ENCODE measurements at regions not wholly inside any gene's neighbourhood (a gene's known extent, or its start where the extent isn't known, plus 50 kb on each side); places are given as distances from the start of the nearest gene placed in this dataset.
"Not testable (repeated sequence)": the region's sequence is repeated elsewhere in the genome, so short reads cannot be mapped to it uniquely, and the experiment has no call there.

DNA sequence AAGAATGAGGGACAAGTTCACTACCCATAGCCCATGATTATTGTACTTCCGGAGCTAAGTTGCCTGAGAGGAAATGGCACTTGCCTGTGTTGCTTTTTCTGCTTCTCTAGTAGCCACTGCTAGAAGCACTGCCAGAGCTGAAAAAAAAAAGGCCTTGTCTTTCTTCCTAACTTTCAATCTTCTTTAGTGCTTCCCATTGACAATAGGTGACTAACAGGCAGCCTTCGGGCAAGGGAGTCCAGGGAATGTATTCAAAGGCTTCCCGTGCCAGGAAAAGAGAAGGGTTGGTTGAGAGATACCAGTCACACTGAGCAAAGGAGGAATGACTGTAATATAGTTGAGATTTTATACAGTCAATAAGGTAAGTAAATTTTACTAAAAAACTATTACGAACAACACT, 242.0 kb downstream of the CALCRL start:
- no peak for DNase-seq (ENCODE audit: low spot score)

DNA sequence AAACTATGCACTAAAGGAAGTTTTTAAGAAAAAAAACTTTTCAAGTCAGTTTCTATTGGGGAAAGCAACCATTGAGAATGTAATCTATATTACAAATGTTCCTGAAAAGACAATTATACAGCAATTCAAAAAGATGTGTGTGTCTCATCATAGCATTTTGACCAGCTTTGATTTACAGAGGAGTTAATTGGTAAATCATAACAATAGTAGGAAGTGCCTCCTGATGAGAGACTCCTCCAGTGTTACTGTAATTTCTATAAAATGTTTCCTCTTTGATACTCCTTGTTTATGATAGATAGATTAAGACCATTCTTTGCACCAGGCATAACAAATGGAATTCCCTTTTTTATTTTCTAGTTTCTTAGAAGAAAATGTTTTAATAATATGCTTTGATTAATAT, 249.9 kb downstream of the CALCRL start:
- no peak for DNase-seq (ENCODE audit: low spot score)

DNA sequence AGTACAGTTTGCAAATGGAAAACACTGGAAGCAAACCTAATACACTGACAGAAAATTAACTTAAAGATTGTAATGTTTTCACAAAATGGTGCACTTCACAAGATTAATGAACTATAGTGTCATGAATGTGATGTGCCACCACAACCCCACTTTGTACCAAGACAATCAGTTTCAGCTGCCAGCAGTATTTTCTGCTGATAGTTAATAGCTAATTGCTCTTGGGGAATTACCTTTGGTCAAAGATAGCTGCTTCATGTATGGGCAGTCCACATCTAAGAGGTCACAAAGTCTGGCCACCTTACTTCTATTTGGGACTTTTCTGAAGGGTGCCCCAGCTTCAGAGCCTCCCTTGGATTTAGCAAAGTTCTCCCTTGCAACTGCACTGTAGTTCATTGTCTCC, 254.0 kb downstream of the CALCRL start:
- no peak for DNase-seq (ENCODE audit: low spot score)

DNA sequence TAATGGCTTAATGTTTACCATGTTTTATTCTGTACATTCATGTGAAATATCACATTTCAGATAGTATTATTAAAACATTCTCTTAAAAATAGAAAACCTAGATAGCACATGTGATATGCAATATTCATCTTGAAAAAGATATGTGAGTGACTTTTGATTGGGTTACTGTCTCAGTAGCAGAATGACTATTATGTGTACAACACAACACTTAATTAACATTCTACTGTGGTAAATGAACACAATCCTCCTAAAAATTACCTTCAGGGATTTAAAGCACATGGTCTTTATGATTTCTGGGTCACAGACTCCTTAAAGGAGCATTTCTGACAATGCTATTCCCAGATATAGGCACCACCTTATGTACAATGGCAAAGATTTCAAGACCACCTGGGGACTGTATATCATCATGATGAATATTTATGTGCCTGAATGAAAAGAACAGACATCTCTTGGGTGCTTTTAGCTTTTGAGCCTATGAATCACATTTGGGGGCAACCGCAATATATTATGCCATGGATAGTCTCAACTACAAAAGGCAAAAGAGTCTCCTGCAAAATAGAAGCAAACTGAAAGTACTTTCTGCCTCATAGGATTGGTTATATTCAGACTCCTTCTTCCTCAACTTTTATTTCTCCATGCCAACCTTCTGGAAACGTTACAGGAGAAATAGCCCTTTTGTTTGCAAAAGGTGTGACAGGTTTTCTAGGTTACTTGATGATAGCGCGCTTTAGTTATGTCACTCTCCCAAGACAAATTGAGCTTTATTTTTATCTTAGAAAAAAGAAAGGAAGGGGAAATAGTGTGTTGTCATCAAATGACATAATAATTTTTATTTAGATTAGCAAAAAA, 259.0 kb downstream of the CALCRL start:
- DNase-seq (ENCODE audit: low spot score): no peak

DNA sequence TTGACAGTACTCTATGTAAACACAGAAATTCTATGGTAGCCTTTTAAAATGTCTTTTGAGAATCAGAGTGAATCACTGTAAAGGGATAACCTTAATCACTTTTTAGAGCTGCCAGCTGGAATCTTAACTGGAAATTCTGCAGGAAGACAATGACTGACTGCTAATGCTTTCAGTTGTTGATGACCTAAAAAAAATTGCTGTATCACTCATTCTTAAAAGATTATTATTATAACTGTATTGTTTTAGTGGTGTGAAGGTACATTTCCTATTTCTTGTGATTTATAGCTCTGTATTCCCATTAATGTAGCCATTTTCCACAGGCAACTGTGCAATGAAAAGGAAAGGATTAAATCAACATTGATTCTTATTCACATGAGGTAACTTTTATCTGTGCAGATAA, 260.5 kb downstream of the CALCRL start:
- no peak for DNase-seq (ENCODE audit: low spot score)

DNA sequence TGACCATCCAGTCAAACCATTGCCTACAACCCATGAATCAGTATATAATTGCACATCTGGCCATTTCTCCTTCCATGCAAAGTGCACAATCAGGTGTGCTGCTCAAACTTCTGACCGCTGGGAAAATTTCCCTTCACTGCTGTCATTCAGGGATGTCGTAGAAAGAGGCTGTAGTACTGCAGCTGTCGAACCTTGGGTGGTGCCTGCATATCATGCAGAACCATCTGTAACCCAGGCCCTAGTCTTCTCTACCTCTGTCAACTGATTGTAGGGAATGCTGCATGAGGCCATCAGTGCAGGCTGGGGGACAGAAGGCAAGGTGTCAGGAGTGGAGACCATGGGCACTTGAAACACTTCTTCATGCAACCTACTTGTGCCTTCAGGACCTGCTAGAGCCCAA, 267.5 kb downstream of the CALCRL start:
- no peak for DNase-seq (ENCODE audit: low spot score)

DNA sequence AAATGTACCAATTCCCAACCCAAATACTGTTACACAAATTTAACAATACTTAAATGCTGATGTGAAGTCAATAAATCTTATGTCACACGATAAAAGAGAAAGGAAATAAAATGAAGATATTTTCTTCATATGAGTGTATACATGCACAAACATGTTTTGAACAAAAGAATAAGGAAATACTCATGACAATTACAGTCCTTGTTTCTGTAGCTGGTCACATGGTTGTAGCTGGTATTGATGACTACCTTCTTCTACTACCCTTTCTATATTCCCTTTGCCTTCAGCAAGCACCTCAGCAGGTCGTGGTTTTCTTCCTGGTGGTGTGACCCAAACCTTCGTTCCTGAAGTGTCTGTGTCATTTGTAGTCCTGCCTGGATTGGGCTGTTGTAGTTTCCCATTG, 269.2 kb downstream of the CALCRL start:
- DNase-seq (ENCODE audit: low spot score): not testable (repeated sequence)

DNA sequence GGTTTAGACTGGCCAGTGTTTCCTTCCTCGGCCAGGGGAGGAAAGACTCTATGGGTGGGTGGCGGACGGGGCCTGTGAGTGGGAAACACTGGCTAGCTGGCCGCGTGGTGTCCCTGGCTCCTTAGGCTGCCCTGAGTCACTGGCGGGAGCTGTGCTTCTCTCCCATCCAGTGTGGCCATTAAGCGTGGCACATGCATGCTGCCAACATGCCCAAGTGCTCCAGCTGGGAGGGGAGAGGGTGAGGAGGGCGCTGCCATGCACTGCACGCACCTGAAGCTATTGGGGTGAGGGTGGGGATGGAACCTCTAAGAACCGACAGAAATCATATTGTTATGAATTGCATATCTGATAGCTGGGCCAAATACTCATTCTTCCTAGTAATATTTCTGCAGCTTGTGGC, 270.8 kb downstream of the CALCRL start:
- DNase-seq (ENCODE audit: low spot score): no peak

DNA sequence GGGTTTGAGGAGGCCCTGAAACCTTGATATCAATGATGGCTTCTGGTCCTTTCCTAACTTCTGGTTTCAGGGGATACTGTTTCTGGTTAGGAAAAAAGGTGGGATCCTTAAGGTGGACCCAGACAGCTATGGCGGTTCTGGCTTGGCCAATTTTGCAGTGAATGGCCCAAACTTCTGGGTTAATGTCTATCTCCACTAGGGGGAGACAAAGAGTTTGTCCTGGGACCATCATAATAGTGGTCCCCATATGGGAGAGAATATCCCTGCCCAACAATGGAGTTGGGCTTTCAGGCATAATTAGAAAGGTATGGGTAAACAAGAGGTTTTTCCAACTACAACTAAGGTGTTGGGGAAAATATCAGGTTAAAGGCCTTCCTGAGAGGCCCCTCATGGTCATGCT, 273.5 kb downstream of the CALCRL start:
- DNase-seq (ENCODE audit: low spot score): no peak

DNA sequence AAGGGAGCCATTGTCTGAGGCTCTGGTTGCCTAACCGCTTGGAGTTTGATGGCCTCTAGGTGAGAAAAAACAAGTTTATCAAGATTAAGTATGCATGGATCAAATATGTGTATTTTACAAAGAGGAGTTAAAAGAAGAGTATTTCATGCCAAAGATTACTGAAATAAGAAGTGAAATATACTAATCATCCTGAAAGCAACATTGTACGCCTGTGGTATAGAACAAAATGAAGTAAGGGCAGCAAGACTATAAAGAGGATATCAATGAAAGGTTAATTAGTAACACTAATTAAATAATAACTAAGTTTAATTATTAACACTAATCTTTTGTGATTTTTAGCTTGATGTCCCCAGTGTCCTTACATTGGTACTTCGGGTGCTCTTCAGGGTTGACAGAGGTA, 276.7 kb downstream of the CALCRL start:
- DNase-seq (ENCODE audit: low spot score): no peak

DNA sequence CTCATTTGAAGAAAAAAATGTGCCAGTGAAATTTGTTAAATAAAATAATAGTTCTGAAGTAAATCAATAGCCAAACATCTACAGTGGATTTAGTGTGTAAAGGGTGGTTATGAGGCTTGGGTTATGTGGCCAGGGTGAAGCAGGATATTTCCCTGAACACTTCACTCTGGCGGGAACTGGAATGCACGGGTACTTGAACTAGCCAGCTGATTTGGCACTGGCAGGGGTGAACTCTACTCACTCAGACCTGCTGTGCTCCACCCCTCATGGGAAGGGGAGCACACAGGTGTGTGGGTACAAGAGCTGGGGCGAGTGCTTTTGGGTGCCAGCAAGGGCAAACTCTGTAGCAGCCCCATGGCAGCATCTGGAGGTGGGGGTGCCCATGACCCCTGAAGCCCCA, 278.2 kb downstream of the CALCRL start:
- DNase-seq (ENCODE audit: low spot score): no peak

DNA sequence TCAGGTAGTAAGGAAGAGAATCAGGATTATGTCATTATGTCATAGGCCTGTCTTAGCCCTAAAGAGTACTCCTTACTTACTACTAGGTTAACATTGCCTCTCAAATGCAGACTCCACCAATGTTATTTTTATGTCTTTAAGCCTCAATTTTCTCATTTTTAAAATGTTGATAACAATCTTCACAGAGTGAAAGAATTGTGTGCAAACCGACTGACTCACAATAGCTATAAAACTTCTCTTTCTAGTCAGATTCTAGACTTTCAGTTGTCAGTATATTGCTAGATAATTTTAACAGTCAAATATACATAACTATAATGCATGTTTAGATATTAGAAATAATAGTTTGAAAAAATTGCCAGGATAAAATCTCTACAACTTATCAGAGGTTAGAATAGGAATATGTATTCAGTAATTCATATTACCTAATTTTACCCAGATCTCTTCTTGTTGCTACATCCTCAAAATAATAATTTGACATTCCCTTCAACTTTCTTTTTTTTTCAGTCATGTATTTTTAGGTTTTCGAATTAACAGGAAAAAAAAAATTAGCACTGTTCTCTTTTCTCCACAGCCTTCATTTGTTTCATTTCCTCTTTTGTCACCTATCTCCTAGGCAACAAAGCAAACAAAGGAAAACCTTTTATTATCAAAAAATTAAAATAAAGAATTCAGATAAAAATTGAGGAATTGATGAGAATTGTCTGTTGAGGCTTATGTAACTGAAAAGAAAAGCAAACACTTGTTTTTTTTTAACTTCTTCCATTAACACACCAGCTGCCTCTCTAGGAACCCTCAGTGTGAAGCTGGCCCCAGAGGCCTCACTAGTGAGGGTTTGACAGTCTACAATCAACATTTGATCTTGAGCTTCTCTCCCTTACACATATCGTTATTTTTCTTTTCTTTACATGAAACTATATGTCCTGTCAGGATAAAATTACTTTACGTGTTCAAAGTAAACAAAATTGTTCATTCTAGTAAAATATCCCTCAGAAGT, 279.0 kb downstream of the CALCRL start:
- no peak for DNase-seq (ENCODE audit: low spot score)

DNA sequence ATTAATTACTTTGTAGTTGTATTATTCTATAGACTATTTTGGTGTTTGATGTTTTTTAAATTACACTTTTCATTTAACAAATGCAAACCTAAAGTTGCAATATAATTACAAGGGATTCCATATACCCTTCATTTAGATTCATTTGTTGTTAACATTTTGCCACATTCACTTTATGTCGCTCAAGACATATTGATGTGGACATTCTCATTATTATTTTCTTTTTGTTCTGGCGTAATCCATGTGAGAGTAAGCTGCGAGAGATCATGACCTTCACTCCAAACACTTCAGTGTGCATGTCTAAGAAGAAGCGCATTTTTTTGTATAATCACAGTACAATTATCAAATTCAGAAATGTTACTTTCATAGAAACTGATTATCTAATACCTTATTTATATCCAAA, 280.6 kb downstream of the CALCRL start:
- DNase-seq (ENCODE audit: low spot score): no peak

DNA sequence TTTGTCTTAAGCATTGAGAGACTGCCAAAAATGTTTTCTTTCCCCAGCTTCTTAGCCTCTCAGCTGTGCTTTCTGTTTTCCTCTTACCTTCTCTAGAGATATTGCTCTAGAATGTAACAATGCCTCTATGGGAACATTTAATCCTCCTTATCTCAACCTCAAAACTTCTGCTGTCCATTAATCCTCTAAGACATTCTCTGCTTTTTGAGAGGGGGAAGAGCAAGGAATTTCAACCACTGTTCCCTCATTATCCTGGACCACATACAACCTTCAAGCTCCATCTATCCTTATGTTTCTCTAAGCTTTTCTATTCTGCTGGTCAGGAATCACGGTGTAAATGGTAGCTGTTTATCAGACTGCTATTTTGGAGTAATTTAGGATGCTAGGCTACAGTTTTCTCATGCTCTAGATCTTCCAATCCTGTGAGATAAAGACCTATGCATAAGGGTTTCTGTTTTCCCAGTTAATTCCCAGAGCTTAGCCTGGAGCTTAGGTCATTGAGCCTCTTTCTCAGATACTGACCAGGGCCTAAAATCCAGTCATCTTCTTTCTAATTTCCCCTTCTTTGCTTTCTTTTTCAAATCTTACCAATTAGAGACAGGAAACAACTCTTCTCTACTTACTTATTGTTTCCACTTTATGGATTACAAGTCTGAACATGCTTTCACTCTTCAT, 282.0 kb downstream of the CALCRL start:
- no peak for DNase-seq (ENCODE audit: low spot score)

DNA sequence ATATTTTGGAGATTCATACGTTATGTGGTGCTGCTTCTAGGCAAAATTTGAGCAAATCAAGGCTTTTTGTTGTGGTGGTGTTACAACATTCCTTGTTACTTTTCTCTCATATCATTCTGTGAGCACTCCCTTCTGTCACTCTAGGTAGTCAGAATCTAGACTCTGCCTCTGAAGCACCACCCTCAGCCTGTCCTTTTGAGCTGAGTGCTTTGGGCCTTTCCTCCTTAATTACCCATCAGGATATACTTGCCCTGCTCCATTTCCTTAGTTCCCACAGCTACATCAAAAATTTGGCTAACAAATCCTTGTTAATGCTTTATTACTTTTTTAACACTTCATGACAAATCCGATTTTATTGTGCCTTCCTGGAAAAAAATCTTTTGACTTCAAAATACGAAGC, 289.6 kb downstream of the CALCRL start:
- no peak for DNase-seq (ENCODE audit: low spot score)

DNA sequence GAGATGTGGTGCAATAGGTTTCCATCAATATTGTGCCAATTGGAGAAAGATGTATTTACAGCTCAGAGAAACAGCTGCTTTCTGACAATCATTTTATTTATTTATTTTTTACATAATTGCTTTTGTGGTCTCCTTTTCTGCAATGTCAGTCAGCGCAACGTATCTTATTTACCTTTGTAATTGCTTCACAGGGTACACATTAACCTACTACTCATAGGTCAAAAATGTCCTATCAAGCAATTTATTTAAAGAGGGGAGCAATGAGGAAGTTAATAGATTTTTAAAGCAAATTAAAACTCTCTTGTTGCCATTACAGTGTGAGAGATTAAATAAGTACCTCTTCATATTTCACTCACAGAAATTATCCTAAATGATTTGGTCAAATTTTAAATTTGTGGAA, 291.0 kb downstream of the CALCRL start:
- DNase-seq (ENCODE audit: low spot score): no peak

DNA sequence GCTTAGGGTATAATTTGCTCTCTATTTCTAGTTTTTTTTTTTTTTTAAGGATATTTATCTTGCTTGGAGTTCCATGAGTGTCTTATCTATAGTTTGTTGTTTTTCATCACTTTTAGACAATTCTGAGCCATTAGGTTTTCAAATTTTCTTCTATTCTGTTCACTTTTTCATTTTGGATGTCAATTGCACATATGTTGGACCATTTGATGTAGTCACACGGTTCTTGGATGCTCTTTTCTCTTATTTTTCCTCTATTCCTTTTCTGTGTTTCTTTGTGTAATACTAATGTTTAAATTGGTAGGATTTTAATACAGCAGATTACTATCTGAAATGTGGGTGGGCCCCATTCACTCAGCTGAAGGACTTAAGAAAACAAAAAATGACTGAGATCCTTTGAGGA, 292.6 kb downstream of the CALCRL start:
- DNase-seq (ENCODE audit: low spot score): no peak

DNA sequence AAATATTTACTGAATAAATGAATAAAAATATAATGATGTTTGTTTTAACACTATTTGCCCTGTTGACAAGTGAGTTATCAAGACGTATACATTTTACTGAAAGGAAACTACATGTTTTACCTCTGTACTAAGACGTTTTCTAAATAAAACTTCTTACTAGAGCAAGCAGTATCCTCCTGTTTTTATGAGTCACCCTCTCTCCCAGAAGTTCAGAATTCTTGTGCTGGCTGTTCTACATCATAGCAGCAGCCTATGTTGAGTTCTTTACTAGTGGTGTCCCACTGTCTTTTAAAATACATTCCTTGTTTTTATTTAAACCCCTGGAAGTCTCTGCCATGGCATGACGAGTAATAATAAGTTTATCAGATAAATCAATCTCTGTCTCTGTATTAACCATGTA, 297.4 kb downstream of the CALCRL start:
- no peak for DNase-seq (ENCODE audit: low spot score)

DNA sequence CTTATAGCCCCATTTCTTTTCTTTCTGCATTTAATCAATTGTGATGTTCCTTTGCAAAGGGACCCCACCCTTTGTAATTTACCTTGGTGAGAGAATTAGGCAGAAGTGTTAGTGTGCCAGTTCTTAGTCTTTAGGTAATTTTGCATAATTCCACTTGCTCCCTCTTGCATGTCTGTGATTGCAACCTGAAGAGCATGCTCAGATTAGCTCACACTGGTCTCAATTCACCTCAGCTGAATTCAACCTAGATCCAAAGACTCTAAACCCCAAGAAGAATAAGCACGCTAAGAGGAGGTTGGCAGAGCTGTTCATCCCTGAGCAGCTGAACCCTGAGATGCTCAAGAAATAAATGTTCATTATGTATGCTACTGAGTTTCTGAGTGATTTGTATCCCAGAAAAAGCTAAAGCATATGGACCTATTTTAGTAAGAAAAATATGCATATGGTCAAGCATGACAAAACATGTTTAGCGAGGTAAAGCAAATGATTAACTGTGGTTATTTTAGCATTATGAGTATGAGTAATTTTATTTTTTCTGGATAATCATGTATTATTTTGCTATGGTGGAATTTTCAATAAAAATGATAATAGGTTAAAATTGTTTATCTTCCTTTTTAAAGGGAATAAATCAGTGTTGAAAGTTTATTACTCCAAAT, 299.2 kb upstream of the ZSWIM2 start:
- no peak for DNase-seq (ENCODE audit: low spot score)

DNA sequence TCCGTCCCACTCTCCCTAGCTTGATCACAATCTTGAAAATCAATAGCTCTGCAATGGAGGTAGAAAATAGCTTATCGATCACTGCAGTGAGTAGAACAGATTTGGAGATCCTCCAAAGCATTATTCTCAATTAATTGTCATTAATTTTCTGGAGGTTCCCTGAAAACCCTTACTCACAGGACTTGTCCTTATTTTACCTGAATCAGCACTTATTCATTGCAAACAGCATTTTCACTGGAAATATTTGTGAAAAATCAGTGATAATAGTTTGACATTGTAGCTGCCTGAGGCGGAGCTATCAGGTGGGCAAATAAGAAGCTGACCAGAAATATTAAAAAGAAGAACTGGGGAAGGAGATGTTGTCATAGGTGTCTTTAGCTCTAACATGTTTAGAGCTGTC, 294.6 kb upstream of the ZSWIM2 start:
- no peak for DNase-seq (ENCODE audit: low spot score)

DNA sequence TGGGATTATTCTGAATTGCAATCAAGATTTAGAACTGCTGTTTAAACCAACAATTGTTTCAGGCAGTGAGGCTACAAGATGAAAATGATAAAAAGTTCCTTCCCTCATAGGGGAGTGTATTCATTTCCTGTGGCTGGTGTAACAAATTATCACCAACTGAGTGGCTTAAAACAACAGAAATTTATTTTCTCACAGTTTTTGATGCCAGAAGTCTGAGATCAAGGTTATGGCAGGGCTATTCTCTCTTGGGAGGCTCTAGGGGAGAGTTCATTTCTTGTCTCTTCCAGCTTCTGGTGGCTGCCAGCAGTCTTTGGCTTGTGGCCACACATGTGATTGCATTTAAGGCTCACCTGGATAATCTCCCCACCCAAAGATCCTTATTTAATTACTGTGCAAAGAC, 290.5 kb upstream of the ZSWIM2 start:
- no peak for DNase-seq (ENCODE audit: low spot score)

DNA sequence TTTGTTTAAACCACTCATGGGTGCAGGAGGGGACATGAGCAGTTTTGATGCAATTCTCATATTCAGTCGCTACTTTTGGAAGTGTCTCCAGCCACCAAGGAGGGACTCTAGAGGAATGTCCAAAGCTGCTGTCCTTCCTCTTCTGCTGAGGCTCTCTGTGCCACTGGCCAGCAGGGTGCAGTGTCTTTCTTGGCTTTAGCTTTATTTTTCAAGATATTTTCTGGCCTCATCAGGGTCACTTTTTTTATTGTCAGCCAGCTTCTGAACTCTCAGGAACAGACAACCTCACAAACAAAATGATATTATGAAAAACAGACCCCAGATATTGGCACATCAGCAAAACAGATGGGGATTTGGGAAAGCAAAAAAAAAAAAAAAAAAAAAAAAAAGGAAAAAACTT, 289.3 kb upstream of the ZSWIM2 start:
- peak; percentile 25 for DNase-seq (ENCODE audit: low spot score)

All from cerebellar cortex (tissue), 1 donor.